ENCODE measurements at regions not wholly inside any gene's neighbourhood (a gene's known extent, or its start where the extent isn't known, plus 50 kb on each side); places are given as distances from the start of the nearest gene placed in this dataset.

GRCh38 chr2:77831060-77831459, 308.9 kb upstream of the LRRTM4 start:
- H2BK120ac ChIP-seq (ENCODE audit: low read depth, low read length), result no peak overlapping the region
- H2AK5ac ChIP-seq (ENCODE audit: low read length), result no peak overlapping the region
- peak overlapping the region; percentile 10 for H3K4ac ChIP-seq (ENCODE audit: low read depth, low read length)
- no peak overlapping the region for H2BK5ac ChIP-seq (ENCODE audit: low read length)
- H3K9ac ChIP-seq (ENCODE audit: low read length), result no peak overlapping the region
- no peak overlapping the region for H3K4me3 ChIP-seq (ENCODE audit: low read length)
- no peak overlapping the region for H3K56ac ChIP-seq (ENCODE audit: low read length)
- H3K27ac ChIP-seq (ENCODE audit: low read depth, low read length), result no peak overlapping the region
- H3K18ac ChIP-seq (ENCODE audit: low read length), result no peak overlapping the region
- H4K5ac ChIP-seq (ENCODE audit: low read length), result no peak overlapping the region
- no peak overlapping the region for H3K23ac ChIP-seq (ENCODE audit: low read length)
- H3K4me1 ChIP-seq (ENCODE audit: control insufficient read depth, low read depth, low read length), result no peaks in the 10 kb centered on the region
- no peaks in the 10 kb centered on the region for H3K36me3 ChIP-seq (ENCODE audit: control insufficient read depth, insufficient read depth, low read length)
- H4K8ac ChIP-seq (ENCODE audit: low read depth, low read length), result no peak overlapping the region
- DNase-seq, result no peak
- no peaks in the 10 kb centered on the region for H3K27me3 ChIP-seq (ENCODE audit: insufficient read depth, low read length, poor library complexity)
- WGBS (ENCODE audit: extremely low coverage, insufficient coverage, low lambda C conversion rate), result no CpG with 5 or more reads among the region's 2 CpGs
- H2BK15ac ChIP-seq (replicated peaks; ENCODE audit: low read depth), result no peak overlapping the region
- H3K4me2 ChIP-seq (ENCODE audit: low read length), result no peak overlapping the region
- H3K79me2 ChIP-seq (ENCODE audit: control insufficient read depth, insufficient read depth, low read length), result no peaks in the 10 kb centered on the region
- H3K79me1 ChIP-seq (ENCODE audit: low read length), result no peaks in the 10 kb centered on the region

- Histone ChIP-seq H3K4me1 (ENCODE audit: control insufficient read depth, low read depth, low read length) (no peaks in the 10 kb centered on the region), H3K4me3 (ENCODE audit: low read length) (no peak overlapping the region), H3K23ac (ENCODE audit: low read length) (no peak overlapping the region), H2BK120ac (ENCODE audit: low read depth, low read length) (no peak overlapping the region), H3K27me3 (ENCODE audit: insufficient read depth, low read length, poor library complexity) (no peaks in the 10 kb centered on the region), H3K27ac (ENCODE audit: low read depth, low read length) (no peak overlapping the region), H3K36me3 (ENCODE audit: control insufficient read depth, insufficient read depth, low read length) (no peaks in the 10 kb centered on the region), H3K9ac (ENCODE audit: low read length) (no peak overlapping the region), H2BK15ac (replicated peaks; ENCODE audit: low read depth) (no peak overlapping the region), H3K18ac (ENCODE audit: low read length) (no peak overlapping the region), H3K79me1 (ENCODE audit: low read length) (no peaks in the 10 kb centered on the region), H3K79me2 (ENCODE audit: control insufficient read depth, insufficient read depth, low read length) (no peaks in the 10 kb centered on the region), H4K8ac (ENCODE audit: low read depth, low read length) (no peak overlapping the region), H4K5ac (ENCODE audit: low read length) (no peak overlapping the region), H2BK5ac (ENCODE audit: low read length) (no peak overlapping the region), H3K4ac (ENCODE audit: low read depth, low read length) (no peak overlapping the region), H3K56ac (ENCODE audit: low read length) (no peak overlapping the region), H3K4me2 (ENCODE audit: low read length) (no peak overlapping the region), H2AK5ac (ENCODE audit: low read length) (no peak overlapping the region)
- no CpG with 5 or more reads among the region's 1 CpG for WGBS (ENCODE audit: extremely low coverage, insufficient coverage, low lambda C conversion rate)
- no peak for DNase-seq
Observed at GRCh38 chr2:77831471-77831870, 309.3 kb upstream of the LRRTM4 start.

- no peaks in the 10 kb centered on the region for H3K79me1 ChIP-seq (ENCODE audit: low read length)
- DNase-seq, result no peak
- no peak overlapping the region for H3K23ac ChIP-seq (ENCODE audit: low read length)
- no peak overlapping the region for H2BK5ac ChIP-seq (ENCODE audit: low read length)
- H3K36me3 ChIP-seq (ENCODE audit: control insufficient read depth, insufficient read depth, low read length), result no peaks in the 10 kb centered on the region
- H3K79me2 ChIP-seq (ENCODE audit: control insufficient read depth, insufficient read depth, low read length), result no peaks in the 10 kb centered on the region
- no peak overlapping the region for H3K56ac ChIP-seq (ENCODE audit: low read length)
- no CpG with 5 or more reads among the region's 1 CpG for WGBS (ENCODE audit: extremely low coverage, insufficient coverage, low lambda C conversion rate)
- no peak overlapping the region for H3K18ac ChIP-seq (ENCODE audit: low read length)
- H3K9ac ChIP-seq (ENCODE audit: low read length), result no peak overlapping the region
- no peak overlapping the region for H4K5ac ChIP-seq (ENCODE audit: low read length)
- no peaks in the 10 kb centered on the region for H3K4me1 ChIP-seq (ENCODE audit: control insufficient read depth, low read depth, low read length)
- H2AK5ac ChIP-seq (ENCODE audit: low read length), result no peak overlapping the region
- H3K4ac ChIP-seq (ENCODE audit: low read depth, low read length), result no peak overlapping the region
- H3K4me2 ChIP-seq (ENCODE audit: low read length), result no peak overlapping the region
- no peak overlapping the region for H2BK120ac ChIP-seq (ENCODE audit: low read depth, low read length)
- H3K27me3 ChIP-seq (ENCODE audit: insufficient read depth, low read length, poor library complexity), result no peaks in the 10 kb centered on the region
- H2BK15ac ChIP-seq (replicated peaks; ENCODE audit: low read depth), result no peak overlapping the region
- H3K4me3 ChIP-seq (ENCODE audit: low read length), result no peak overlapping the region
- no peak overlapping the region for H4K8ac ChIP-seq (ENCODE audit: low read depth, low read length)
- H3K27ac ChIP-seq (ENCODE audit: low read depth, low read length), result no peak overlapping the region
Observed at GRCh38 chr2:77831898-77832297, 309.7 kb upstream of the LRRTM4 start.

GRCh38 chr2:77834360-77835002, 312.3 kb upstream of the LRRTM4 start:
- H3K23ac ChIP-seq (ENCODE audit: low read length), result no peak overlapping the region
- H3K27me3 ChIP-seq (ENCODE audit: insufficient read depth, low read length, poor library complexity), result no peaks in the 10 kb centered on the region
- no peaks in the 10 kb centered on the region for H3K79me2 ChIP-seq (ENCODE audit: control insufficient read depth, insufficient read depth, low read length)
- no peak overlapping the region for H2BK15ac ChIP-seq (replicated peaks; ENCODE audit: low read depth)
- no peaks in the 10 kb centered on the region for H3K4me1 ChIP-seq (ENCODE audit: control insufficient read depth, low read depth, low read length)
- H2AK5ac ChIP-seq (ENCODE audit: low read length), result no peak overlapping the region
- H3K18ac ChIP-seq (ENCODE audit: low read length), result no peak overlapping the region
- H3K79me1 ChIP-seq (ENCODE audit: low read length), result no peaks in the 10 kb centered on the region
- H2BK5ac ChIP-seq (ENCODE audit: low read length), result no peak overlapping the region
- no peak overlapping the region for H3K27ac ChIP-seq (ENCODE audit: low read depth, low read length)
- H4K5ac ChIP-seq (ENCODE audit: low read length), result no peak overlapping the region
- no peak overlapping the region for H2BK120ac ChIP-seq (ENCODE audit: low read depth, low read length)
- no peak overlapping the region for H4K8ac ChIP-seq (ENCODE audit: low read depth, low read length)
- no peaks in the 10 kb centered on the region for H3K36me3 ChIP-seq (ENCODE audit: control insufficient read depth, insufficient read depth, low read length)
- H3K4ac ChIP-seq (ENCODE audit: low read depth, low read length), result no peak overlapping the region
- no CpG with 5 or more reads among the region's 3 CpGs for WGBS (ENCODE audit: extremely low coverage, insufficient coverage, low lambda C conversion rate)
- no peak overlapping the region for H3K56ac ChIP-seq (ENCODE audit: low read length)
- H3K4me3 ChIP-seq (ENCODE audit: low read length), result peak overlapping the region; percentile 1
- H3K9ac ChIP-seq (ENCODE audit: low read length), result no peak overlapping the region
- peak; percentile 48 for DNase-seq
- H3K4me2 ChIP-seq (ENCODE audit: low read length), result no peak overlapping the region

GRCh38 chr2:77838441-77838840, 316.3 kb upstream of the LRRTM4 start:
- Histone ChIP-seq H2BK120ac (ENCODE audit: low read depth, low read length) (no peak overlapping the region), H3K23ac (ENCODE audit: low read length) (no peak overlapping the region), H3K9ac (ENCODE audit: low read length) (no peak overlapping the region), H4K8ac (ENCODE audit: low read depth, low read length) (no peak overlapping the region), H3K79me1 (ENCODE audit: low read length) (no peaks in the 10 kb centered on the region), H3K18ac (ENCODE audit: low read length) (no peak overlapping the region), H3K27me3 (ENCODE audit: insufficient read depth, low read length, poor library complexity) (no peaks in the 10 kb centered on the region), H3K4me1 (ENCODE audit: control insufficient read depth, low read depth, low read length) (no peaks in the 10 kb centered on the region), H3K79me2 (ENCODE audit: control insufficient read depth, insufficient read depth, low read length) (no peaks in the 10 kb centered on the region), H3K4me3 (ENCODE audit: low read length) (no peak overlapping the region), H3K4me2 (ENCODE audit: low read length) (no peak overlapping the region), H3K4ac (ENCODE audit: low read depth, low read length) (no peak overlapping the region), H2BK15ac (replicated peaks; ENCODE audit: low read depth) (no peak overlapping the region), H2AK5ac (ENCODE audit: low read length) (no peak overlapping the region), H3K36me3 (ENCODE audit: control insufficient read depth, insufficient read depth, low read length) (no peaks in the 10 kb centered on the region), H3K27ac (ENCODE audit: low read depth, low read length) (no peak overlapping the region), H4K5ac (ENCODE audit: low read length) (no peak overlapping the region), H2BK5ac (ENCODE audit: low read length) (no peak overlapping the region), H3K56ac (ENCODE audit: low read length) (no peak overlapping the region)
- DNase-seq, result no peak

GRCh38 chr2:77839102-77839501, 316.9 kb upstream of the LRRTM4 start:
- H3K36me3 ChIP-seq (ENCODE audit: control insufficient read depth, insufficient read depth, low read length), result no peaks in the 10 kb centered on the region
- H3K4ac ChIP-seq (ENCODE audit: low read depth, low read length), result no peak overlapping the region
- H4K5ac ChIP-seq (ENCODE audit: low read length), result no peak overlapping the region
- no peak overlapping the region for H2AK5ac ChIP-seq (ENCODE audit: low read length)
- no peak overlapping the region for H2BK120ac ChIP-seq (ENCODE audit: low read depth, low read length)
- no peak overlapping the region for H3K9ac ChIP-seq (ENCODE audit: low read length)
- H3K23ac ChIP-seq (ENCODE audit: low read length), result no peak overlapping the region
- H3K4me3 ChIP-seq (ENCODE audit: low read length), result no peak overlapping the region
- no peak overlapping the region for H2BK15ac ChIP-seq (replicated peaks; ENCODE audit: low read depth)
- H3K27me3 ChIP-seq (ENCODE audit: insufficient read depth, low read length, poor library complexity), result no peaks in the 10 kb centered on the region
- peak; percentile 14 for DNase-seq
- no peak overlapping the region for H3K4me2 ChIP-seq (ENCODE audit: low read length)
- no peak overlapping the region for H3K27ac ChIP-seq (ENCODE audit: low read depth, low read length)
- H3K4me1 ChIP-seq (ENCODE audit: control insufficient read depth, low read depth, low read length), result no peaks in the 10 kb centered on the region
- H2BK5ac ChIP-seq (ENCODE audit: low read length), result no peak overlapping the region
- H3K79me1 ChIP-seq (ENCODE audit: low read length), result no peaks in the 10 kb centered on the region
- H4K8ac ChIP-seq (ENCODE audit: low read depth, low read length), result no peak overlapping the region
- no peak overlapping the region for H3K56ac ChIP-seq (ENCODE audit: low read length)
- H3K79me2 ChIP-seq (ENCODE audit: control insufficient read depth, insufficient read depth, low read length), result no peaks in the 10 kb centered on the region
- H3K18ac ChIP-seq (ENCODE audit: low read length), result no peak overlapping the region
